ENCODE measurements at regions not wholly inside any gene's neighbourhood (a gene's known extent, or its start where the extent isn't known, plus 50 kb on each side); places are given as distances from the start of the nearest gene placed in this dataset.

DNA sequence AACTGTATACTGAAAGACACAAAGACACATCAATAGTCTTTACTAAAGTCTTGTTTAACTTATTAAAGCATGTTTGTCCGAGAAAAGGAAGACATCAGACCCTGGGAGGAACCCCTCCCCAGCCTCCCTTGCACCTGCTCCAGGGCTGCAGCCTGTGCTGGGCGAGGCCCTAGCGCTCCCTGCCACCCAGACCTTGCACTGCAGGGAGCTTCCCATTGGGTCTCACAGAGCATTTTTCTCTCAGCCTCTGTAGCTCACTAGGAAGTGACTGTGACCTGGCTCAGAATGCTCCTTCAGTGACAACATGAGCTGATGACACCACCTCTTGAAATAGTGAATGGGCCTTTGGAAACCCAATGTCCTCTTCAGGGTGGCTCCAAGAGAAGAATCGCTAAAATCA, 461.2 kb downstream of the TMEM121 start:
- TF ChIP-seq BACH2 (CRISPR knock-in tag; IDR thresholded peaks at IDR 0.05; ENCODE audit: borderline replicate concordance) (no peak), ZFP30 (CRISPR knock-in tag; IDR thresholded peaks at IDR 0.05) (no peak), ZNF565 (CRISPR knock-in tag; conservative IDR thresholded peaks at IDR 0.05; ENCODE audit: low read depth) (no peak), GLIS3 (CRISPR knock-in tag; IDR thresholded peaks at IDR 0.05) (no peak)
